ENCODE measurements at regions not wholly inside any gene's neighbourhood (a gene's known extent, or its start where the extent isn't known, plus 50 kb on each side); places are given as distances from the start of the nearest gene placed in this dataset.
A peak's percentile ranks its signal among the peaks of the same experiment; 100 is the strongest.

- Histone ChIP-seq H3K9me3 (ENCODE audit: control extremely low read depth in 1 of 3, control insufficient read depth in 2 of 3, insufficient read depth in 1 of 3, low read length in 2 of 3) (no peaks in the 10 kb centered on the region), H2AFZ (ENCODE audit: insufficient read depth, low read depth, low read length, poor library complexity, severe bottlenecking) (no peak overlapping the region), H3K79me2 (ENCODE audit: control insufficient read depth, insufficient read depth, low read length) (peaks cover 99% of the 10 kb centered on the region), H3K4me2 (replicated peaks; ENCODE audit: low read depth, low read length, poor library complexity, severe bottlenecking) (no peak overlapping the region), H3K4me1 (ENCODE audit: control insufficient read depth in 2 of 2, insufficient read depth in 2 of 2, low read length in 2 of 2) (peaks cover 56 to 63% of the 10 kb centered on the region in 2 donors), H3K4me3 (ENCODE audit: control extremely low read depth in 1 of 5, extremely low read depth in 1 of 5, insufficient read depth in 1 of 5, low read depth in 2 of 5, low read length in 4 of 5) (no peak overlapping the region), H3K27ac (ENCODE audit: low read length in 2 of 2) (peak overlapping the region in 1 of 2 donors; percentile 13), H3K27me3 (replicated peaks in 1 of 4; ENCODE audit: control extremely low read depth in 1 of 4, control insufficient read depth in 3 of 4, insufficient read depth in 4 of 4, low read length in 3 of 4) (no peaks in the 10 kb centered on the region), H3K9ac (ENCODE audit: low read length) (no peak overlapping the region), H4K20me1 (ENCODE audit: control insufficient read depth, insufficient read depth, low read length, poor library complexity, severe bottlenecking) (peaks cover 89% of the 10 kb centered on the region), H3K36me3 (replicated peaks in 1 of 2; ENCODE audit: control extremely low read depth in 1 of 2, control insufficient read depth in 1 of 2, extremely low read depth in 1 of 2, insufficient read depth in 2 of 2, low read length in 1 of 2) (peaks cover 0 to 19% of the 10 kb centered on the region in 2 experiments)
- CTCF ChIA-PET, result no interaction called here
- 94% methylated on average over 3 of the region's 4 CpGs for WGBS (ENCODE audit: insufficient coverage)
- TF ChIP-seq EZH2 (IDR thresholded peaks at IDR 0.05; ENCODE audit: borderline replicate concordance, insufficient read depth, low read depth, low read length, poor library complexity, severe bottlenecking) (no peak), CTCF (IDR thresholded peaks at IDR 0.05) (no peak)
- Mint-ChIP-seq H3K9me3 (ENCODE audit: insufficient read depth) (no peaks in the 10 kb centered on the region), H3K4me3 (peak overlapping the region; percentile 10), H3K4me1 (peaks cover 92% of the 10 kb centered on the region), H3K27ac (peak overlapping the region; percentile 85), H3K27me3 (no peaks in the 10 kb centered on the region)
- intact Hi-C loops (cut with micrococcal nuclease), result no loop called here
- ATAC-seq (ENCODE audit: low read depth), result no peak
- DNase-seq, result no peak
- POLR2A ChIA-PET, result no interaction called here
Observed at GRCh38 chr2:134142341-134142738, 111.5 kb upstream of the MGAT5 start.

GRCh38 chr2:134142903-134143302 is 111.0 kb upstream of the MGAT5 start:
- Histone ChIP-seq H3K9ac (ENCODE audit: low read length) (no peak overlapping the region), H3K4me3 (ENCODE audit: control extremely low read depth in 1 of 5, extremely low read depth in 1 of 5, insufficient read depth in 1 of 5, low read depth in 2 of 5, low read length in 4 of 5) (no peak overlapping the region), H3K27ac (ENCODE audit: low read length in 2 of 2) (peak overlapping the region in 1 of 2 donors; percentile 13), H3K9me3 (ENCODE audit: control extremely low read depth in 1 of 3, control insufficient read depth in 2 of 3, insufficient read depth in 1 of 3, low read length in 2 of 3) (no peaks in the 10 kb centered on the region), H3K27me3 (replicated peaks in 1 of 4; ENCODE audit: control extremely low read depth in 1 of 4, control insufficient read depth in 3 of 4, insufficient read depth in 4 of 4, low read length in 3 of 4) (no peaks in the 10 kb centered on the region), H2AFZ (ENCODE audit: insufficient read depth, low read depth, low read length, poor library complexity, severe bottlenecking) (no peak overlapping the region), H3K36me3 (replicated peaks in 1 of 2; ENCODE audit: control extremely low read depth in 1 of 2, control insufficient read depth in 1 of 2, extremely low read depth in 1 of 2, insufficient read depth in 2 of 2, low read length in 1 of 2) (peaks cover 0 to 19% of the 10 kb centered on the region in 2 experiments), H4K20me1 (ENCODE audit: control insufficient read depth, insufficient read depth, low read length, poor library complexity, severe bottlenecking) (peaks cover 88% of the 10 kb centered on the region), H3K4me2 (replicated peaks; ENCODE audit: low read depth, low read length, poor library complexity, severe bottlenecking) (no peak overlapping the region), H3K4me1 (ENCODE audit: control insufficient read depth in 2 of 2, insufficient read depth in 2 of 2, low read length in 2 of 2) (peaks cover 54 to 58% of the 10 kb centered on the region in 2 donors), H3K79me2 (ENCODE audit: control insufficient read depth, insufficient read depth, low read length) (peaks cover 99% of the 10 kb centered on the region)
- peaks cover 93% of the 10 kb centered on the region for H3K4me1 Mint-ChIP-seq
- DNase-seq (no peak), ATAC-seq (ENCODE audit: low read depth) (no peak)
- no peaks in the 10 kb centered on the region for H3K27me3 Mint-ChIP-seq
- 93% methylated on average over 4 of the region's 5 CpGs for WGBS (ENCODE audit: insufficient coverage)
- no peak overlapping the region for H3K4me3 Mint-ChIP-seq
- ChIA-PET CTCF (interaction anchor here (1.1 kb wide), 1 partner anchor 15 kb away, joined by 4 read pairs; no protein-coding TSS in a partner anchor), POLR2A (no interaction called here)
- H3K9me3 Mint-ChIP-seq (ENCODE audit: insufficient read depth), result no peaks in the 10 kb centered on the region
- TF ChIP-seq CTCF (IDR thresholded peaks at IDR 0.05) (no peak), EZH2 (IDR thresholded peaks at IDR 0.05; ENCODE audit: borderline replicate concordance, insufficient read depth, low read depth, low read length, poor library complexity, severe bottlenecking) (no peak)
- H3K27ac Mint-ChIP-seq, result peak overlapping the region; percentile 85
- intact Hi-C loops (cut with micrococcal nuclease), result no loop called here
